GM12874 (cell line): ENCODE measurements at regions not wholly inside any gene's neighbourhood (a gene's known extent, or its start where the extent isn't known, plus 50 kb on each side); places are given as distances from the start of the nearest gene placed in this dataset.

ENCODE experiments used
- CTCF ChIP-seq: IDR thresholded peaks from 2 replicates; pipeline ENCODE4 v1.5.1; 2011; ENCODE audit warnings: low read depth, mild to moderate bottlenecking, control low read depth, low read length, moderate library complexity; ENCODE audit not compliant: insufficient read depth

- no peak for TF ChIP-seq CTCF
Measured at GRCh38 chrX:39509157-39509556, 588.6 kb downstream of the BCOR start.

- no peak for TF ChIP-seq CTCF
Measured at GRCh38 chrX:39513836-39514235, 583.9 kb downstream of the BCOR start.

GRCh38 chrX:39514801-39515200 is 583.0 kb downstream of the BCOR start:
- TF ChIP-seq CTCF: no peak

- no peak for TF ChIP-seq CTCF
Measured at GRCh38 chrX:39516427-39516841, 581.3 kb downstream of the BCOR start.

GRCh38 chrX:39518476-39519029 is 579.2 kb downstream of the BCOR start:
- TF ChIP-seq CTCF: no peak

GRCh38 chrX:39519030-39519488 is 578.7 kb downstream of the BCOR start:
- no peak for TF ChIP-seq CTCF

- no peak for TF ChIP-seq CTCF
Measured at GRCh38 chrX:39519566-39520301, 578.0 kb downstream of the BCOR start.
